PC-9 (cell line): ENCODE measurements at regions not wholly inside any gene's neighbourhood (a gene's known extent, or its start where the extent isn't known, plus 50 kb on each side); places are given as distances from the start of the nearest gene placed in this dataset.

Experiments used
- CTCF ChIP-seq: fragments of 200-600 bp; sonication (generic); conservative IDR thresholded peaks from 2 replicates; pipeline ENCODE4 v1.6.1; 2017; ENCODE audit warnings: mixed run types, antibody characterized with exemption, mild to moderate bottlenecking, moderate library complexity
- EZH2 ChIP-seq: fragments of 200-600 bp; sonication (generic); IDR thresholded peaks from 2 replicates; pipeline ENCODE4 v1.8.0; 2017; ENCODE audit warnings: antibody characterized with exemption, low read depth

GRCh38 chr7:16023503-16023902 lies 337.0 kb upstream of the MEOX2 start:
- TF ChIP-seq CTCF: no peak
- TF ChIP-seq EZH2: no peak
